Hepatocyte (in vitro differentiated cells): ENCODE measurements at regions not wholly inside any gene's neighbourhood (a gene's known extent, or its start where the extent isn't known, plus 50 kb on each side); places are given as distances from the start of the nearest gene placed in this dataset.
"Not testable (repeated sequence)": the region's sequence is repeated elsewhere in the genome, so short reads cannot be mapped to it uniquely, and the experiment has no call there.

Experiments
- DNase-seq: peaks from one replicate; pipeline ENCODE4 v3.0.0-alpha.2; 2016; ENCODE audit warnings: low spot score
- H2AFZ ChIP-seq: fragments of 200-600 bp; sonication (generic); 2 replicates; pipeline ENCODE4 v1.6.0; 2016; ENCODE audit warnings: antibody characterized with exemption, mild to moderate bottlenecking
- H3K27ac ChIP-seq: fragments of 200-600 bp; sonication (generic); 2 replicates; pipeline ENCODE4 v1.5.1; 2016; ENCODE audit warnings: mild to moderate bottlenecking
- H3K27me3 ChIP-seq: fragments of 200-600 bp; sonication (generic); 2 replicates; pipeline ENCODE4 v1.6.1; 2016
- H3K36me3 ChIP-seq: fragments of 200-600 bp; sonication (generic); replicated peaks from 2 replicates; pipeline ENCODE4 v1.5.1; 2016; ENCODE audit warnings: low read depth; ENCODE audit not compliant: insufficient read depth
- H3K4me1 ChIP-seq: fragments of 200-600 bp; sonication (generic); 2 replicates; pipeline ENCODE4 v1.5.1; 2016; ENCODE audit warnings: mild to moderate bottlenecking, moderate library complexity; ENCODE audit not compliant: insufficient read depth
- H3K4me2 ChIP-seq: fragments of 200-600 bp; sonication (generic); 2 replicates; pipeline ENCODE4 v1.6.0; 2016
- H3K4me3 ChIP-seq: fragments of 200-600 bp; sonication (generic); 2 replicates; pipeline ENCODE4 v1.5.1; 2016; ENCODE audit warnings: mild to moderate bottlenecking
- H3K79me2 ChIP-seq: fragments of 200-600 bp; sonication (generic); 2 replicates; pipeline ENCODE4 v1.6.0; 2017; ENCODE audit warnings: mild to moderate bottlenecking
- H3K9me2 ChIP-seq: fragments of 200-600 bp; sonication (generic); replicated peaks from 2 replicates; pipeline ENCODE4 v1.6.0; 2017; ENCODE audit warnings: mild to moderate bottlenecking; ENCODE audit not compliant: insufficient read depth
- H3K9me3 ChIP-seq: fragments of 200-600 bp; sonication (generic); 2 replicates; pipeline ENCODE4 v1.5.1; 2016; ENCODE audit warnings: low read depth, mild to moderate bottlenecking
- H4K20me1 ChIP-seq: fragments of 200-600 bp; sonication (generic); 2 replicates; pipeline ENCODE4 v1.6.0; 2016; ENCODE audit warnings: mild to moderate bottlenecking; ENCODE audit not compliant: insufficient read depth, poor library complexity, severe bottlenecking
- EZH2 ChIP-seq: fragments of 200-600 bp; sonication (generic); IDR thresholded peaks from 2 replicates; pipeline ENCODE4 v1.6.1; 2016; ENCODE audit warnings: antibody characterized with exemption, mild to moderate bottlenecking, borderline replicate concordance
- EZH2phosphoT487 ChIP-seq: fragments of 200-600 bp; sonication (generic); IDR thresholded peaks from one replicate; pipeline ENCODE4 v1.6.1; 2018; ENCODE audit warnings: antibody characterized with exemption, mild to moderate bottlenecking, low read depth, moderate library complexity; ENCODE audit not compliant: unreplicated experiment, severe bottlenecking
- WGBS: methylation state at CpG from one replicate; pipeline ENCODE4 v1.1.6; 2016; ENCODE audit warnings: low lambda C conversion rate; ENCODE audit errors: missing lambda C conversion rate; 5-methylcytosine and 5-hydroxymethylcytosine counted together
- TF ChIP-seq, protein P1 (sequence below): fragments of 200-600 bp; sonication (generic); IDR thresholded peaks from 2 replicates; pipeline ENCODE4 v1.5.1; 2016; ENCODE audit warnings: antibody characterized with exemption, mild to moderate bottlenecking; ENCODE audit not compliant: poor library complexity

DNA sequence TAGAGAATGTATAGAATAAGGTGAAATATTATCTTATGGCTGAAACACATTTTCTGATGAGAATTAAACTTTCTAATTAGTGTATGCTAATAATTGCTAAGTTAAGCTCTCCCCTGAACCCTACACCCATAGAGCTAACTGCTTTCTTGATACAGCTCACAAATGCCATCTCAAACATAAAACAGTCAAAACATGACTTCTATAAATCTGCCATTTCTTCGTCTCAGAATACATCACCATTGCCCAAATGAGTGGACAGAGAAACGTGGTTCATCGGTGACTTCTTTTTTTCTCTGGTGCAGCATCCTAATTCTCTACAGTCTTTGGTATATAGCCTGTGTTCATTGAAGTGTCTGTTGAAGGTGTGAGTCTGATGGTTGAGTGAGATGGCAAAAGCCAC is 554.6 kb downstream of the NLGN4X start:
- H3K27me3 ChIP-seq: peaks cover 4% of the 10 kb centered on the region
- H3K27ac ChIP-seq: no peak overlapping the region
- H3K4me1 ChIP-seq: no peaks in the 10 kb centered on the region
- H3K79me2 ChIP-seq: no peaks in the 10 kb centered on the region
- no peak overlapping the region for H2AFZ ChIP-seq
- H3K9me2 ChIP-seq: no peaks in the 10 kb centered on the region
- no peak overlapping the region for H3K4me3 ChIP-seq
- TF ChIP-seq, protein P1, sequence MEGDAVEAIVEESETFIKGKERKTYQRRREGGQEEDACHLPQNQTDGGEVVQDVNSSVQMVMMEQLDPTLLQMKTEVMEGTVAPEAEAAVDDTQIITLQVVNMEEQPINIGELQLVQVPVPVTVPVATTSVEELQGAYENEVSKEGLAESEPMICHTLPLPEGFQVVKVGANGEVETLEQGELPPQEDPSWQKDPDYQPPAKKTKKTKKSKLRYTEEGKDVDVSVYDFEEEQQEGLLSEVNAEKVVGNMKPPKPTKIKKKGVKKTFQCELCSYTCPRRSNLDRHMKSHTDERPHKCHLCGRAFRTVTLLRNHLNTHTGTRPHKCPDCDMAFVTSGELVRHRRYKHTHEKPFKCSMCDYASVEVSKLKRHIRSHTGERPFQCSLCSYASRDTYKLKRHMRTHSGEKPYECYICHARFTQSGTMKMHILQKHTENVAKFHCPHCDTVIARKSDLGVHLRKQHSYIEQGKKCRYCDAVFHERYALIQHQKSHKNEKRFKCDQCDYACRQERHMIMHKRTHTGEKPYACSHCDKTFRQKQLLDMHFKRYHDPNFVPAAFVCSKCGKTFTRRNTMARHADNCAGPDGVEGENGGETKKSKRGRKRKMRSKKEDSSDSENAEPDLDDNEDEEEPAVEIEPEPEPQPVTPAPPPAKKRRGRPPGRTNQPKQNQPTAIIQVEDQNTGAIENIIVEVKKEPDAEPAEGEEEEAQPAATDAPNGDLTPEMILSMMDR: no peak
- no peaks in the 10 kb centered on the region for H3K9me3 ChIP-seq
- no peaks in the 10 kb centered on the region for H3K36me3 ChIP-seq
- WGBS: 80% methylated on average over 3 of the region's 3 CpGs
- no peak overlapping the region for H3K4me2 ChIP-seq
- no peaks in the 10 kb centered on the region for H4K20me1 ChIP-seq
- DNase-seq: no peak

DNA sequence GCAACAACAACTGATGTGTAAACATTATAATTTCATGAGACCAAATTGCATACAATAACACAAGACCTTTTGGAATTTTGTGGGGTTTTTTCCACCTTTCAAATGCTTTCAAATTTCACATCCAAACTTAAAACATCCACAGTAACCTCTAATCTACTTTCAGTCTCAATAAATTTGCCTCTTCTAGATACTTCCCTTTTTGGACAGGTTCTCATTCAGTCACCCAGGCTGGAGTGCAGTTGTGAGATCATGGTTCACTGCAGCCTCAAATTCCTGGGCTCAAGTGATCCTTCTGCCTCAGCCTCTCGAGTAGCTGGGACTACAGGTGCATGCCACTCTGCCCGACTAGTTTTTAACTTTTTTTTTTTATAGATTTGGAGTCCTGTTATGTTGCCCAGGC is 556.6 kb downstream of the NLGN4X start:
- 77% methylated on average over 2 of the region's 2 CpGs for WGBS

DNA sequence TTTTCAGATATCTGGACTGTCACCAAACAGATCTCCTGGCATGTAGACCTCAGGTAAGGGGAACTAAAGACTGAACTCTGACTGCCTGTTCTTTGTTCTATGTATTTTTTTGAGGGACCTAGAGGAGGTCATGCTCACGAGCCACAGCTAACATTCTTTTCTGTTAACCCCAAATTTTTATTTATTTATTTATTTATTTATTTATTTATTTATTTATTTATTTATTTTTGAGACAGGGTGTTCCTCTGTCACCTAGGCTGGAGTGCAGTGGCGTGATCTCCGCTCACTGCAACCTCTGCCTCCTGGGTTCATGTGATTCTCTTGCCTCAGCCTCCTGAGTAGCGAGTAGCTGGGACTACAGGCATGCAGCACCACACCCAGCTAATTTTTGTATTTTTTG is 562.0 kb downstream of the NLGN4X start:
- not testable (repeated sequence) for H3K4me1 ChIP-seq, H4K20me1 ChIP-seq, H3K27me3 ChIP-seq, DNase-seq, H3K9me3 ChIP-seq, H3K4me3 ChIP-seq, H3K36me3 ChIP-seq, H3K4me2 ChIP-seq, H3K9me2 ChIP-seq, H3K27ac ChIP-seq, H3K79me2 ChIP-seq, H2AFZ ChIP-seq
- 89% methylated on average over 4 of the region's 4 CpGs for WGBS

More for the DNA sequence above, 556.6 kb downstream of the NLGN4X start:
- Histone ChIP-seq H3K9me3 (no peaks in the 10 kb centered on the region), H3K4me3 (no peak overlapping the region), H2AFZ (no peak overlapping the region), H3K27me3 (peaks cover 4% of the 10 kb centered on the region), H3K4me2 (no peak overlapping the region), H3K4me1 (no peaks in the 10 kb centered on the region), H3K36me3 (no peaks in the 10 kb centered on the region), H3K79me2 (no peaks in the 10 kb centered on the region), H4K20me1 (no peaks in the 10 kb centered on the region), H3K9me2 (no peaks in the 10 kb centered on the region), H3K27ac (no peak overlapping the region)
- no peak for TF ChIP-seq EZH2
- TF ChIP-seq EZH2phosphoT487: no peak
- TF ChIP-seq, protein P1: no peak
- DNase-seq: no peak

DNA sequence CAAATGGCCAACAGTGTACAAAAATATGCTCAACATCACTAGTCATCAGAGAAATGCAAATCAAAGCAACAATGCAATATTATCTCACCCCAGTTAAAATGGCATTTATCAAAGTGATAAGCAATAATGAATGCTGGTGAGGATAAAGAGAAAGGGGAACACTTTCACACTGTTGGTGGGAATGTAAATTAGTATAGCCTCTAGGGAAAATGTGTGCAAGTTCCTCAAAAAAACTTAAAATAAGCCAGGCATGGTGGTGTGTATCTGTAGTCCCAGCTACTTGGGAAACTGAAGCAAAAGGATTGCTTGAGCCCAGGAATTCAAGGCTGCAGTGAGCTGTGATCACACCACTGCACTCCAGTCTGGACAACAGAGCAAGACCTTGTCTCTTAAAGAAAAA is 572.1 kb downstream of the NLGN4X start:
- DNase-seq: no peak
- no peaks in the 10 kb centered on the region for H3K36me3 ChIP-seq
- H3K79me2 ChIP-seq: no peaks in the 10 kb centered on the region
- no peaks in the 10 kb centered on the region for H3K27me3 ChIP-seq
- no peaks in the 10 kb centered on the region for H3K4me1 ChIP-seq
- no peak overlapping the region for H3K4me3 ChIP-seq
- H3K9me3 ChIP-seq: no peaks in the 10 kb centered on the region
- H3K9me2 ChIP-seq: no peaks in the 10 kb centered on the region
- H3K27ac ChIP-seq: no peak overlapping the region
- H3K4me2 ChIP-seq: no peak overlapping the region
- TF ChIP-seq EZH2phosphoT487 (no peak), EZH2 (no peak)
- TF ChIP-seq, protein P1: no peak
- no peaks in the 10 kb centered on the region for H4K20me1 ChIP-seq
- no peak overlapping the region for H2AFZ ChIP-seq
